ELF-1 (cell line): ENCODE measurements at regions not wholly inside any gene's neighbourhood (a gene's known extent, or its start where the extent isn't known, plus 50 kb on each side); places are given as distances from the start of the nearest gene placed in this dataset.

Experiments
- DNase-seq: peaks from one replicate; pipeline ENCODE4 v3.0.0-alpha.2; 2016; ENCODE audit warnings: low read depth, low spot score

DNA sequence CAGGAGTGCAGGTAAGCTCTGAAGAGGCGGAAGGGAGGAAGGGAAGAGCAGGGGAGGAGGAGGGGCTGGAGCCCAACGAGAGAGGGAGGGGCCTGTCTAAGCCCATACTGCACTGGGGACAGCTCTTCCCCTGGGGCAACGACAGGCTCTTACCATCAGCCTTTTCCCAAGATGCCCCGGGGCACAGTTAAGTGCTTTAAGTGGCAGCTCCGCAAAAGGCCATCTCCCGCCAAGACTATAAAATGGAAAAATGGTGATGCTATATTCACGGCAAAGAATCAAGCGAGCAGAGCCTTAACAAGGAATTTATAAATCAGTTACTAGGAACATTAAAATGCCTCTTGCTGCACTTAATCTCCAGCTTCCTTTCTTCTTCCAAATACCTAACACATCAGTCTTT is 110.2 kb upstream of the NLRP1 start:
- peak; percentile 93 for DNase-seq

DNA sequence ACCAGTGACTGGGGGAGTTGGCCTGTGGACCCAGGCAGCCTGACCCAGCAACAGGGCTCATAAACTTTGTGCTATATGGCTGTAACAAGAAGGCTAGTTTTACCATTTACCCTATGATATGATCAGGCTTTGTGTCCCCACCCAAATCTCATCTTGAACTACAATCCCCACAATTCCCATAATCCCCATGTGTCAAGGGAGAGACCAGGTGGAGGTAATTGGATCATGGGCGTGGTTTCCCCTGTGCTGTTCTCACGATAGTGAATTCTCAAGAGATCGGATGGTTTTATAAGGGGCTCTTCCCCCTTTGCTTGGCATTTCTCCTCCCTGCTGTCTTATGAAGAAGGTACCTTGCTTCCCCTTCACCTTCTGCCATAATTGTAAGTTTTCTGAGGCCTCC is 111.2 kb upstream of the NLRP1 start:
- no peak for DNase-seq

DNA sequence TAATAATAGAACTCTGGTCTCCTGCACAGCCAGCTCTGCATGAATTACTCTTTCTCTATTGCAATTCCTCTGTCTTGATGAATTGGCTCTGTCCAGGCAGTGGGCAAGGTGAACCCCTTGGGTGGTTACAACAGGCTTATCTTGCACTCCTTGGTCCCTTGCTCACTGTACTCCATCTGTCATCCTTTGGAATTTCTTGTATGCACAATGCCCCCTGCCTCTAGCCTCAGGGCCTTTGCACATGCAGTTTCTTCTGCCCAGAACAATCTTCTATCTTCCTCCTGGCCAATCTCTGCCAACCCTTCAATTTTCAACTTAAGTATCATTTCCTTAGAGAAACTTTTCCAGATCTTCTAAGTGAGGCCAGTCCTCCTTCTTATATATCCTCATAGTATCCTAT is 114.7 kb upstream of the NLRP1 start:
- DNase-seq: no peak

DNA sequence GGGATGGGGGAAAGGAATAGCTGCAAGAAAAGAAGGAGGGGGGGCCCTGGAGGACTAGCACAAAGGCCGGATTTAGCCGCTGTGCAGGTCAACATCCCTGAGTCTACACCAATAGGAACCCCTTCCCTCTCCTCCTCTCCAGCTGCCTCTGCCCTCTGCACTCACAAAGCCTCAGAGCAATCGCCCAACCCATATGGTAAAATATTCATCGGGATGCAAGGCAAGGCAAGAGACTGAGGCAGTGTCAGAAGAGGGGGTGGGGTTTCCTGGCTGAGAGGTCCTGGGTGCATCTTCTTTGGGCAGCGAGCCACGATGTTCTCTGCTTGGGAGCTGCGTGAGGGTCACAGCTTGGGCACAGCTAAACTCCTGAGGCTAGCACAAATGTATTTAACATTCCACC is 115.5 kb upstream of the NLRP1 start:
- DNase-seq: peak; percentile 32

DNA sequence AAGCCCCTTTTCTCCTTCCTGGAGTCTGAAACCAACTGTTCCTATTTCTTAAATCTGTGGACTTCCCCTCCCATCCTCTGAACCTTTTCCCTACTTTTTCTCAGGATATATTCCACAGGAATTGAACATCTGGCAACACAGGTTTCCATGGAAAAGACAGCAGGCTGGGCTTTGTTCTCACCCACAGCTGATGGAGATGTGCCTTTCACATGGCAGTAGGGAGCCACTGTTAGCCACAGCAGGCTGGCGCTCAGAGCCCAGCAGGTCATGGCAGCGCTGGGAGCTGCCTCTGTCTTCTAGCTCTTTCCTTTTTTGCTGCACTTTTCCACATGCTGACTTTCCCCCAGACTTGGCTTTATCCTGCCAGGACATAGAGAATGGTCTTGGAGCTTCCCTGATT is 116.4 kb upstream of the NLRP1 start:
- no peak for DNase-seq

DNA sequence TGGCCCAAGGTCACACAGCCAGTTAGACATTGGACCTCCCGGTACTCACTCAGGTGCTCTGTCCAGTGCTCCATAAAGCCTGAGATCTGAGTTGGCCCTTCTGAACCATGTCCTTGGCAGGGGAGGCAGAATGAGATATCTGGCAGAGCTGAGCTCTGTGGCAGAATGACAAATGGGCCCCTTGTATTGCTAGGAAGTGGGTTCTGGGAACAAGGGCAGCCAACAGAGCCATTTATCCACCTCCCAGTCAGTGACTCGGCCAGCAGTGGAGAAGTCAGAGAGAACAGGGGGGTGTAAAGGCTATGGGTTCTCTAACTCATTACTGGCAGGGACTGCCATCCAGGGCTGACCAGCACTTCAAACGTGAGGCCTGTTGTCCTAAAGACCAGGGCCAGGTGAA is 117.1 kb upstream of the NLRP1 start:
- no peak for DNase-seq

DNA sequence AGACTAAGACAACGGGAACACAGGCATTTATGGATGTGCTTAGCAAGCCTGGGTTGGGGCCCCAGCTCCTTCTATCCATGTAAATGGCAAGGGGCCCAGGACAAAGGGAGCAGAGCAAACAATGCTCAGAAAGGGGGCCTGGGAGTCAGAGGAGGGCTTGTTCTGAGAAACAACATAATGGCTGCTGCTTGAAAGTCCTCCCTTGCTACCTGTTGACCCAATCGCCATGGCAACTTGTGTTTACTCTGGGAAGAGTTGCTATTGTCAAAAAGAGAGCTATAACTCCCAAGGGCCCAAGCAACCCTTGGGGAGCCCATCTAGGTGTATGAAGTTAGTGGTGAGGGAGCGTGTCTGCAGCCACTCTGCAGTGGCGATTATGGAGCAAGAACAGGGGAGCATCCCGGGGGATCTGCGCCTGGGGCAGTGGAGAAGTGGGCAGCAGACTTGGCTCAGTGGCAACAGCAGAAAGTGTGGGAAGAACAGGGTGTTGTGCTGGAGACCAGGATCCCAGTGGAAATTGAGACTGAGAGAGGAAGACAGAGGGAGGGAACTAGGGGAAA is 118.7 kb upstream of the NLRP1 start:
- no peak for DNase-seq

DNA sequence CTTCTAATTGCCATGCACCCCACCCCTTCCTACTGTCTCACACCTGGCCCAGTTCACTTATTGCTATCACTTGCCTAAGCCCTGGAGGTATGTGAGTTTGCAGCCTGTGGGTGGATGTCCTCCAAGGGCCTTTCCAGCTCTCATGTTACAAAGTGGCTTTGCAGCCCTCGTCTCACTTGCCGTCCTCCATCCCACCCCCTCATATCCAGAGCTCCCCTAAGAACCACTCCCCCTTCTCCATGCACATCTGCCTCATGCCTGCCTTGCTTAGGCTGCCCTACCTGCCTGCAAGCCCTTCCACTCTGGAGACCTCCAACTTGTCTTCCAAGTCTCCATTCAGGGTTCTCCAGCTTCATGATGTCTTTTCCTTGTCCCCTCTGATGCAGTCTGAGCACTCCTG is 119.4 kb upstream of the NLRP1 start:
- DNase-seq: no peak

DNA sequence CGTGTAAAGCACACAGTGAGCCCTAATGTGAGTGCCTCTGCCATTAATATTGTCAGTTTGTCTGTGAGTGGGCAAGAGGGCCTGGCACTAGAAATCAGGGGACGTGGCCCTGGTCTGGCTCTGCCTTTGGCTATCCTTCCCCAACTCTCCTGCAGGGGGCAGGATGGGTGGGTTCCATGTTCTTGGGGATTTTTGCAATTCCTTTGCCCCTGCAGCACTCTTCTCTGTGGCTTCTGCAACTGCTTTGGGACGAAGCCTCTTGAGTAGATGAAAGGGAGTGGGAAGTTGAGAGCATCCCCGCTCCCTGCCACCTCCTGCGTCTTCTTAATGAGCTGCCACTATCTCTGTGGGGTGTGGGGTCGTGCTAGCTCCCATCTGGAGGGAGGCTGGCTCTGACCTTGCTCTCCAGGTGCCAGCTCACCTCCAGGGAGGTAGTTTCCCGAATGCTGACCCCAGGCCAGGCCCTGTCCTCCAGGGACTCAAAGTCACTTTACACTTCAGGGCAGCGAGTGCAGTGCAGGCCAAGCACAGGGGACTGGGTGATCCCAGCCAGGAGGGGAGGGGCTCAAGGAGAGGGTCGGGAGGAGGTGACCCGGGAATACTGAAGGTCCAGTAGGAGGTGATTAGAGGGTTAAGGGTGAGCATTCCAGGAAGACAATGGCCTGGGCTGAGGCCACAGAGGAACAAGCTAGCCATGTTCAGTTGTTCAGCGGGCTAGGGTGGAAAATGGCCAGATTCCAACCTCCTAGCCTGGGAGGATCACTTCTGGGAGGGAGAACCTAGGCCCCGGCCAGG is 121.0 kb upstream of the NLRP1 start:
- peak; percentile 63 for DNase-seq

DNA sequence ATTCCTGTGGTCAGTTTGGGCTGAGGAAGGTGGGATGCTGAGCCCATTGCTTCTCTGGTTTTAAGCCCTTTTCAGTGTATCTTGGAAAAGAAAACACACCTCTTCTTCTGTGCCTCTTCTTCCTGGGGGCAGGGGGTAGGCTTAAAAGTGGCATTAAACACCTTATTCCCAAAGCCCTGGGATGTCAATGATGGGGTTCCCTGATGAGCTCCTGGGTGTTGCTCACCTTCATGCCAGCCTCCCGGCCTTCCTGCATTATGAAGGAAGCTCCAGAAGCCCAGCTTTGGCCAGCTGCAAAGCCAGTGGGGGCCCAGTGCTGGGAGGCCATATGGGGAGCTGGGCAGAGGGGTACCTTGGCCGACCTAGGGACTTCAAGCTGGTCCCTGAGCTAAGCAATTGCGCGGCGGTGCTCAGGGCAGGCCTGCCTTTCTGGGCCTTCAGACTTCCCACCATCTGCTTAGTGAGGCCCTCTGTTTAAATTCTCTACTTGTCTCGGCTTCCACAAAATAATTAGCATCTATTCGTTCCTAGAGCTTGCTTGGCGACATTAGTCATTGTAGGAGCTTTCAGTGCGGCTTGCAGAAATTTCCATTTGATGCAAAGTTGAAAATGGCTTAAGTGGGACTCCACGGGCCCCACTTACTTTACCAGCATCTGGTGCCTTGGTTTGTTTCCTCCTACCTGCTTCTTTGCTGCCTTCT is 121.7 kb upstream of the NLRP1 start:
- DNase-seq: no peak

DNA sequence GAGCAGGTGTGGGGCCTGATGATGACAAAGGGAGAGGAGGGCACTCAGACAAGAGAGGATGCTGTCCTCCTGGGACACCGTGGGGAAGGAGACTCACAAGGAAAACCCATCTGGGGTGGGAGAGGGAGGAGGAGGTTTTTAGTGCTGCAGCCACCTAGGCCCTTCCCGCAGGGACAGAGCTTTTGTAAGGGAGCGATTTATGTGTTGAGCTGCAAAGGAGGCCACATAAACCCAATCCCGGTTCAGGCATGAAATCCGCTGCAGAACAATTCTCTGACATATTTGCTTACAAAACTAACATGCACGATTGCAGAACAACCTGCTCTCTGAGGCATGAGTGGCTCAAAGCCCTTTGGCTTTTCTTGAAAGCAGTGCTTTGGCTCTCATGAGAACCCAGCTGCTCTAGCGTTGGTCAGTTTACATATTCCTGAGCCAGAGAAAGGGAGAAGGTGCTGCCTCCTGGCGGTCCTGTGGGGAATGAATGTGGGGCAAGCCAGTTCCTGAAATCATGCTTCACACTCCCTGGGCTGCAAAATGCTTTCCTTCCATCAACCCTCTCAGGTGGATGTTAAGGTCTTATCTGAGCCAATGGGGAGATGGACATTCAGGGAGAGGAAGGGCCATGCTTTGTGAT is 122.4 kb upstream of the NLRP1 start:
- peak; percentile 84 for DNase-seq

DNA sequence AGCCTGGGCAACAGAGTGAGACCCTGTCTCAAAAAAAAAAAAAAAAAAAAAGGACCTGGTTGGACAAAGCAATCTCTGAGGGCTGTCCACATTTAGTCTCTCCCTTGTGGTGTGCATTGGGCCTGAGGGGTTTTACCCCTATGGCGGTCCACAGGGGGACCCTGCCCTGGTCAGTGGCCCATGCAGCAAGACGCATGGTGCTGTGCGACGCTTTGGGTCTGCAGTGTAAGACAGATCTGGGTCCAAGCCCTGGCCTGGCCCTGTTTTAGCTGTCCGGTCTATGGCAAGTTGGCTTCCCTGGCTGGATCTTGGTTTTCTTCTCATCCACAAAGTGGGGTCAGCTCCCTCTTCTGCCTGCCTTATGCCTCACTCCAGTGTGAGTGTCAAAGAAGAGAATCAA is 123.2 kb upstream of the NLRP1 start:
- no peak for DNase-seq

DNA sequence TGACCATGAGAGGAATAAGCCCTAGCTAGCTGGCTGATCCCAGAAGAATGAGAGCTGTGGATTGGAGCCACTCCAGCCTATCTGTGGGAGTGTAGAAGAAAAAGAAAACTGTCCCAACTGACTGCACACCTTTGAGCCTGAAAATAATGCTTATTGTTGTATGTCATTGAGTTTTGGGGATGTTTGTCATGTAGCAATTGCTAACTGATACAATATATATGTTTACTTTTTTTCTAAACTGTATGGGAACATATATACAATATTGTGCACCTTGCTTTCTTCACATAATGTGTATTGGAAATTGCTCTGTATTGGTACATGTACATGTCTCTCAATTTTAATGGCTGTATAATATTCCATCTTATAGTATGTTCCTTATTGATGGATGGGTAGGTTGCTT is 124.0 kb upstream of the NLRP1 start:
- DNase-seq: no peak

DNA sequence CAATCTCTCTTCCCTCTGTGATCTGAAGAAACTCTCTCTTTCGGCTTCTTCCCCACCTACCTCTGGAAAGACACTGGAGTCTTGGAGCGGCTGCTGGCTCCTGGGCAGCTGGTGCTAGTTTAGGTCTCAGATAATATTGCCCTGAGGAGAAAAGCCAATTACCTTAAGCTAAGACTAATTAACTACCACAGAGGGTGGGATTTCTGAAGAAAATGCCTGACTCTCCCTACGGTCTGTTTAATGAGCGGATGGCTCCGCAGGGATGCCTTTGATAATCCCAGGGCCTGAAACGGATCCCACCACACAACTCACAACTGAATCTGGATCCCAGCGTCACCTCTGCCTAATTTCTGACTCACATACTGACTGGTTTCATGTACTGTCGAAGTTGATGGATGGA is 127.0 kb upstream of the NLRP1 start:
- DNase-seq: peak; percentile 32

DNA sequence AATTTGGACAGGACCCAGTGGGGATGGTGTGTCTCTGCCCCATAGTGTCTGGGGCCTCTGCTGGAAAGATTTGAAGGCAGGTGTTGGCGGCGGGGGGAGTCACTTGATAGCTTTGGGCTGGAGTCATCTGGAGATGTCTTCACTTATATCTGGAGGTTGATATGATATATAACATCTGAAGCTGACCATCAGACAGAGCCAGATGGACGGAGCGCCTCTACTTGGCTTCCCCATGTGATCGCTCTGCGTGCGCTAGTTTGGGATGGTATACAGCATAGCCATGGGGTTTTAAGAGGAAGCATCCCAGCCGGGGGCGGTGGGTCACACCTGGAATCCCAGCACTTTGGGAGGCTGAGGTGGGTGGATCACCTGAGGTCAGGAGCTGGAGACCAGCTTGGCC is 130.7 kb upstream of the NLRP1 start:
- DNase-seq: no peak

DNA sequence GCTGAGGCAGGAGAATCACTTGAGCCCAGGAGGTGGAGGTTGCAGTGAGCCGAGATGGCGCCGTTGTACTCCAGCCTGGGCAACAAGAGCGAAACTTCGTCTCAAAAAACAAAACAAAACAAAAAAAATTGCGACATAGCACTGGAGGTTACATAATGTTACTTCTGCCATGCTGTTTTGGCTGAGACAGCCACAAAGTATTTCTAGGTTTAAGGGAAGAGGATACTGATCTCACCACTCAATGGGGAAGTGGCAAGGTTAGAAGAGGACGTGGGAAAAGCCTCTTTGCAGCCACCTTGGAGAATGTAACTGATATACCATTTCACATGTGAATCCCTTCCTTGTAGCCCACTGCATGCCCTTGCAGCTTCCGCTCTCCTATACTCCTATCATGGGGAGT is 131.2 kb upstream of the NLRP1 start:
- no peak for DNase-seq

DNA sequence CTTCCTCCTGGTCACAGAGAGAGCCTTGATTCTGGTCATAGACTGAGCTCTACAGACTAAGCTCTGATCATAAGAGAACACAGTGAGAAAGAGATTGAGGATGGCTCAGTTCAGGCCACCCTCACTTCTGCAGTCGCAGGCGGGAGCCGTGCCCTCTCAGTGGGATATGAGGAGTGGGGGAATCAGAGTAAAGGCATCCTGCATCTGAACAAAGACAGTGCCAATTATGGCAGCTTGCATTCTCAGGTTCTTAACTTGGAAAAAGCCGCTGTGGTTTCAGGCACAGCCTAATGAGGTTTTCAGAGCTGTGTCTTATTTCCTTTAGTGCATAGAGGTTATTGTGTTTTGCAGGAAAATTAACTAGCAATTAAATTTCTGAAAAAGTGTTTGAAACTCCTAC is 134.4 kb upstream of the NLRP1 start:
- DNase-seq: no peak

DNA sequence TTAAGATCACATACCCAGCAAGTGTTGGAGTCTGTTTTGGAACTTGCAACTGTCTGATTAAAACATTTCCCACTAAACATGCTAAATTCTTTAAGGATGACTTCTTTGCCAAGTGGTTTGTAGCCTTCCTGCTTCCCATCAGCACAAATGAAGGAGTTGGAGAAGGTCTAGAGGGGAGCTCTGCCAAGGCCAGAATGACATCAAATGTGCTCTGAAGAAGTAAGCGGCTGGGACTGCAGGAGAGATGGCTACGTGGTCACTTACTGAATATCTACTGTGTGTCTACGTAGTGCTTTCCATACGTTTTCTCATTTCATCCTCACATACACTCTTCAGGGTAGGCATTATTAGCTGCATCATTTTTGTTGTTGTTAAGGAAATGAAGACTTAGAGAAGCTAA is 135.7 kb upstream of the NLRP1 start:
- no peak for DNase-seq

DNA sequence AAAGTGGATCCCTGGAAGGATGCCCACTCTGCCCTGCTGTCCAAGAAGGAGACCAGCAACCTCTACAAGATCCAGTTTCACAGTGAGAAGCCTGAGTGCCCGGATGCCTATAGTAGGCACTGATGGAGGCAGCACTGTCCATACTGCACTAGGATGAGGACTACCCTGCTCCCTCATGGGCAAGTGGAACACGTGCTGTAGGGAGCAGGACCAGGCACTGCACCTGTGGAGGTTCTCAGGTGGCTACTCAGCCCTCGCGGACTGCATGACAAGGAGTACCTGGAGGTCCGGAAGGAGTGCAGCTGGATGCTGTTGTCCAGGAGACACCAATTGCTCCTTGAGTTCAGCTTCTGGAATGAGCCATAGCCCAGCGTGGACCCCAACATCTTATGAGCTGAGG is 146.1 kb upstream of the NLRP1 start:
- no peak for DNase-seq

DNA sequence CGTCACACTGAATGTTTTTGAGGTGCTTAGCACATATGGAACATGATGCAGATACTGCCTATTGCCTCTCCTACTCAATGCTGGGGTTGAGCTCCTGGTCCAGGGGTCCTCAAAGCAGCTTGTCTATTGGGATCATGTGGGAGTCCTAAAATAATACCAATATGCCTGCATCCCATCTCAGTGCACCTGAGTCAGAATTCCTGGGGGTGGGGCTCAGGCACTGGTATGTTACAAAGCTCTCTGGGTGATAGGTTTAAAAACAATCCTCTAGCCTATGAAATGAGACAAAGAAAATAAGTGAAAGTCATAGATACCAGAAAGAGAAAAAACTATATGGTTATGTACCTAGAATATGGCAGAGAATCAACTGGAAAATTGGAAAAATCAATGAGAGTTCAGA is 156.6 kb upstream of the NLRP1 start:
- DNase-seq: no peak

DNA sequence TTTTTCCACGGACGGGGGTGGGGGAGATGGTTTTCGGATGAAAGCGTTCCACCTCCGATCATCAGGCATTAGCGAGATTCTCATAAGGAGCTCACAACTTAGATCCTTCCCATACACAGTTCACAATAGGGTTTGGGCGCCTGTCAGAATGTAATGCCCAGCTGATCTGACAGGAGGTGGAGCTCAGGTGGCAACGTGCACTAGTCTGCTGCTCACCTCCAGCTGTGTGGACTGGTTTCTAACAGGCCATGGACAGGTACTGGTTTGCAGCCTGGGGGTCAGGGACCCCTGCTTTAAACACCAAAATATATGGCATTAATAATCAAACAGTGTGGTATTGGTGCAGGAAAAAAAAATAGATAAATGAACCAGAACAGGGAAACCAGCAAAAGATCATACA is 157.5 kb upstream of the NLRP1 start:
- no peak for DNase-seq

DNA sequence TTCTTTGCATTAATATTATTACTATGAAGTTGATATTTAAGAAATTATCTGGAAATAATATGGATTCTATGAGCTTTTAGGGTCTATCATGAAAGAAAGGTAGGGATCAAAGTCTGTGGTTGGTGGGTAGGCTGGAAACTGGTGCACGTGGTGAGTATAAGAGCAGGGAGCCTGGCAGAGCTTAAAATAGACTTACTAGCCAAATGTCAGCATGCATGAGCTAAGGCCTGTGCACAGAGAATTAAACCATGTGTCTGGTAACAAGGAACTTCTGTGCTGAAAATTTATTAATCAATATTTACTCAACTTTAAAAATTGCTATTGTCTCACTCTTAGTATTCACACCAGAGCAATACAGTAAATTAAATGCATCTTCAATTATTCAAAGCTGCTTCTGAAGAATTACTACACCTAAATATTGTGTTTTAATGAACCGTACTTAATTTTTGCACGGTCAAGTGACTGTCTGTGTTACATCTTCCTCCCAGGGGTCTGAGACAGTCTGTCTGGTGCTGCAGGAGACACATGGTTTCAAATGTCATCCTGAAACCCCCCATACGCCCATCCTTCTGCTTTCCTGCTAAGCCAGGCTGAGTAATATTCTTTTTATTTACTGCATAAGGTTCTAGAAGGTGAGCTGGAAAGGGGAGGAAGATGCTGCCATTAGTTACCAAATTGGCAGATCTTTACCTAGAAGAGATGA is 161.0 kb upstream of the NLRP1 start:
- DNase-seq: no peak
